BE2C (cell line): ENCODE measurements at regions not wholly inside any gene's neighbourhood (a gene's known extent, or its start where the extent isn't known, plus 50 kb on each side); places are given as distances from the start of the nearest gene placed in this dataset.

Experiments used
- DNase-seq: peaks from one replicate; pipeline ENCODE4 v3.0.0-alpha.2; 2020
- H3K27me3 ChIP-seq: fragments of 250-450 bp; sonication (Bioruptor Pico); 2 replicates; pipeline ENCODE4 v1.5.1; 2020; ENCODE audit warnings: mild to moderate bottlenecking
- H3K36me3 ChIP-seq: fragments of 250-450 bp; sonication (Bioruptor Pico); 2 replicates; pipeline ENCODE4 v1.5.1; 2020; ENCODE audit warnings: mild to moderate bottlenecking
- H3K4me1 ChIP-seq: fragments of 250-450 bp; sonication (Bioruptor Pico); 2 replicates; pipeline ENCODE4 v1.5.1; 2020
- H3K4me3 ChIP-seq: 2 replicates; pipeline ENCODE4 v1.5.1; 2011; ENCODE audit warnings: low read depth, low read length
- H3K9me3 ChIP-seq: fragments of 250-450 bp; sonication (Bioruptor Pico); 2 replicates; pipeline ENCODE4 v1.5.1; 2020
- CTCF ChIP-seq: IDR thresholded peaks from 2 replicates; pipeline ENCODE4 v1.5.1; 2012; ENCODE audit warnings: mild to moderate bottlenecking, low read depth, low read length

- no peak for DNase-seq
- TF ChIP-seq CTCF = no peak
- Histone ChIP-seq H3K9me3 (no peaks in the 10 kb centered on the region), H3K4me3 (no peak overlapping the region), H3K4me1 (no peaks in the 10 kb centered on the region), H3K27me3 (no peaks in the 10 kb centered on the region), H3K36me3 (no peaks in the 10 kb centered on the region)
These were observed 124.7 kb upstream of the NAV2 start for GRCh38 chr11:19587979-19588378.

GRCh38 chr11:19580646-19581045, 132.0 kb upstream of the NAV2 start:
- Histone ChIP-seq H3K27me3 (no peaks in the 10 kb centered on the region), H3K36me3 (no peaks in the 10 kb centered on the region), H3K4me3 (no peak overlapping the region), H3K9me3 (no peaks in the 10 kb centered on the region), H3K4me1 (no peaks in the 10 kb centered on the region)
- TF ChIP-seq CTCF = no peak
- DNase-seq = no peak

- no peaks in the 10 kb centered on the region for H3K36me3 ChIP-seq
- H3K9me3 ChIP-seq = no peaks in the 10 kb centered on the region
- no peak for DNase-seq
- no peaks in the 10 kb centered on the region for H3K27me3 ChIP-seq
- H3K4me3 ChIP-seq = no peak overlapping the region
- no peaks in the 10 kb centered on the region for H3K4me1 ChIP-seq
- TF ChIP-seq CTCF = no peak
These were observed 132.7 kb upstream of the NAV2 start for GRCh38 chr11:19579957-19580356.

- no peaks in the 10 kb centered on the region for H3K4me1 ChIP-seq
- no peaks in the 10 kb centered on the region for H3K36me3 ChIP-seq
- H3K9me3 ChIP-seq = no peaks in the 10 kb centered on the region
- no peak for TF ChIP-seq CTCF
- H3K27me3 ChIP-seq = no peaks in the 10 kb centered on the region
- no peak for DNase-seq
- no peak overlapping the region for H3K4me3 ChIP-seq
These were observed 133.8 kb upstream of the NAV2 start for GRCh38 chr11:19578871-19579270.

GRCh38 chr11:19577976-19578619, 134.5 kb upstream of the NAV2 start:
- Histone ChIP-seq H3K9me3 (no peaks in the 10 kb centered on the region), H3K36me3 (no peaks in the 10 kb centered on the region), H3K4me1 (no peaks in the 10 kb centered on the region), H3K4me3 (no peak overlapping the region), H3K27me3 (no peaks in the 10 kb centered on the region)
- DNase-seq = no peak
- TF ChIP-seq CTCF = no peak

GRCh38 chr11:19577391-19577975, 135.2 kb upstream of the NAV2 start:
- Histone ChIP-seq H3K36me3 (no peaks in the 10 kb centered on the region), H3K4me3 (no peak overlapping the region), H3K4me1 (no peaks in the 10 kb centered on the region), H3K9me3 (no peaks in the 10 kb centered on the region), H3K27me3 (no peaks in the 10 kb centered on the region)
- no peak for DNase-seq
- no peak for TF ChIP-seq CTCF
